HG03571 (cell line): ENCODE measurements at regions not wholly inside any gene's neighbourhood (a gene's known extent, or its start where the extent isn't known, plus 50 kb on each side); places are given as distances from the start of the nearest gene placed in this dataset.

Source experiments
- ATAC-seq: cut with Tn5 transposase; IDR thresholded peaks from one replicate; pipeline ENCODE4 v1.9.1; 2021; ENCODE audit not compliant: unreplicated experiment

DNA sequence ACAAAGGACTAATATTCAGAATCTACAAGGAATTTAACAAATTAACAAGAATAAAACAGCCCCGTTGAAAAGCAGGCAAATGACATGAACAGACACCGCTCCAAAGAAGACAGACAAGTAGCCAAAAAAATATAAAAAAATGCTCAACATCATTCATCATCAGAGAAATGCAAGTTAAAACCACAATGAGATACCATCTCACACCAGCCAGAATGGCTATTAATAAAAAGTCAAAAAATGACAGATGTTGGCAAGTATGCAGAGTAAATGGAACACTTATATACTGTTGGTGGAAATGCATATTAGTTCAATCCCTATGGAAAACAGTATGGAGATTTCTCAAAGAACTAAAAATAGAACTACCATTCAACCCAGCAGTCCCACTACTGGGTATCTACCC is 302.7 kb upstream of the RGMB start:
- no peak for ATAC-seq

DNA sequence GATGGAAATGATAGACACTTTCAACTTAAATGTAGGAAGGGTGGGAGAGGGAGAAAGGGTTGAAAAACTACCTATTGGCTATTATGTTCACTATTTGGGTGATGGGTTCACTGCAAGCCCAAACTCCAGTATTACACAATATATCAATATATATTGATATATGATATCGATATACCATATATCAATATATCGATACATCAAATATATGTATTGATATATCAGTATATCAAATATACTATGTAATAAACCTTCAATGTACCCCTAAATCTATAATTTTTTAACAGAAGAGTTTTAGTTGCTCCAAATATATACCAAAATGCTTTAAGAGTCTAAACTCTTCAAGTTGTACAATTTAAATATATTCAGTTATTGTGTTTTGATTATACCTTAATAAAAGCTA is 302.0 kb upstream of the RGMB start:
- no peak for ATAC-seq

DNA sequence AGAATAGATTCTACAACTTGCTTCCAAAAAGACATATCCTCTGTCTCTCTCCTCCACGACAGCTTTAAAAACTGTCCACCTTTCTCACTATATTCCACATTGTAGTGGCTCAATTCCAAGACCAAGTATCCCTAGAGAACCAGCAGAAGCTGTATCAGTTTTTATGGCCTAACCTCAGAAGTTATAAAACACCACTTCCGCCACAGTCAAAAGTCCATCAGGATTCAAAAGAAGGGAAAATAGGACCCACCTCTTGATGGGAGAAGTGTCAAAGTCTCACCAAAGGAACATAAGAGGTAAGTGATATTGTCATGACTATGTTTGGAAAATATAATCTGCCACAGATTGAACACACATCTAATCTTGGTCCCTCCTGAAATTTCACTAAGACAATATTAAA is 299.2 kb upstream of the RGMB start:
- no peak for ATAC-seq

DNA sequence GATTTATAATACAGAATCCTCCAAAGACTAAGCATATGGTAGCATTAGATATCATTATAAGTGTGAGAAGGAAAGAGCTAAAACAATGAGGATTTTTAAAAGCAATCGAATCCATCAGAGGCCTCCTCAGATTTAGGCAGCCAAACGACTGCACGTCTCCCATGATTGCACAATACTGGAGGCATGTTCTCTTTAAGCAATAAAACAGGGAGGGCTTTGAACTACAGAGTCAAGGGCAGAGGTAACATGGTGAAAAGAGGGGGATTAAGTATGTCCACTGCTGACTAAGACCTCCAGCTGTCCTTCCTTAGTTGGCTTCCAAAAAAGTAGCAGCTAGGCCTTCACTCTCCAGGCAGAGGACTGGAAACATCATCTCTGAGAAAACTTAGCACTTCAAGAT is 298.7 kb upstream of the RGMB start:
- ATAC-seq, result no peak

DNA sequence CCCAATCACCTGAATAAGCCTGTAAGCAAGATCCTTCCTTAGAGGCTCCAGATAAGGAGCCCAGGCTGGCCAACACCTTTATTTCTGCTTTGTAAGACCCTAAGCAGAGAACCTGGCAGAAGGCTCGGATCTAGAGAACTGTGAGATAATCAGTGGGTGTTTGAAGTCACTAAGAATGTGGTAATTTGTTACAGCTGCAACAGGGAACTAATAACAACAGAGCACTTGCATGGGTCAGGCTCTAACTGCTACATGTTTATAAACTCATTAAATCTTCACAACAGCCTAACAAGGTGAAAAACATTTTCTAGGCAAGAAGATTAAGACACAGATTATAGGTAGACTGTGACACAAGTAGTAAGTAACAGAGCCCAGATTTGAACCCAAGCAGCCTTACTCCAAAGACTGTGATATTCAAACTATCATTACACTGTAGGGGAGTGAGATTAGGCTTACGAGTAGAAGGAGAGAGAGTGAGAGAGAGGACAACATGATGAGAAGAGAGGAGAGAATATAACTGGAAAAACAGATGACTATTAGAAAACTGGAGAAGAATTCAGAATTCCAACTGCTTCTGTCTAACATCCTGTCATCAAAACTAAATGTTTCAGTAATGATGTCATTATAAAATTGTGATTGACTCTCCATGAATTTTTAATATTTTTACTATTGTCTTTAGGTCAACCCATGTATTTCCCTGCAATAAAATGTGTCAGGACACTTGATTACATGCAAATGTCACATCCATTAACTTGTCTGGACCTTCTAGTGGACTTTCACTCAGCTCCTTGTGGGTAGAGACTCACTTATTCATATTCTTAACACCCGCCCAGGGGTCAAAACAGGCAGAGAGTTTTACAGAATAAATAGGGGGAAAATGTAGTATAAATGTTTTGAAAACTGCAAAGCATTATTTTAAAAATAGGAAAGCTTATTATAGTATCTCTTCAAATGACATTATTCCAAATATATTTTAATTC is 290.9 kb upstream of the RGMB start:
- ATAC-seq, result no peak

DNA sequence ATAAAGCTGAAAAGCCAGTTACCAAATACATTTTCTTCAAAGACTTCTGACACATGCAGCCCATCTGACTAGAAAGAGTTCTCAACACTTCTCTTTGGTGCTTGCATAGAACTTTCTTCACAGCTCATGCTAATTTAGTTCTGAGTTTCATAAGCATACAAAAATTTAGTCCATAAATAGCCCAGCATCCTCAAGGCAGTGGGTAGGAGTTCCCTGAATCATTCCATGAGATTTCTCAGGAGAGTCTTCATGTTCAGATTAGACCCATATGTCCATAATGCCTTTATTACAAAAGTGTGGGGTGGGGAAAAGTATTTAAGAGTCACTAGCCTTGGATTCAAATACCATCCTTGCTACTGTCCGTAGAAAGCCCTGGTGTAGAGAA is 290.2 kb upstream of the RGMB start:
- no peak for ATAC-seq

DNA sequence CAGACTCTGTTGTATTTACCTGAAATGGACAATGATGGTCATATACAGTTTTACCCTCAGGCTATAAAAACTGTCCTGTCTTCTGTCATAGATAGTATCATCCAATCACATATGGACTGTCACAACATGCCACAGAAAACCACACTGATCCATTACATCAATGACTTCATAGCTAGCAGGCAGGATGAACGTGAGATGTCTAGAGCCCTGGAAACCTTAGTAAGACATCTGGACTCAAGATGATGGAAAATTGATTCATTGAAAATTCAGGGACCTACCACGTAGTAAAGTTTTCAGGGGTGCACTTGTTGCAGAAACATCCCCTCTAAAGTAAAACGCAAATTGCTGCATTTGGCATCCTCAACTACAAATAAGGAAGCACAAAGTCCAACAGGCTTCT is 284.4 kb upstream of the RGMB start:
- ATAC-seq, result no peak

DNA sequence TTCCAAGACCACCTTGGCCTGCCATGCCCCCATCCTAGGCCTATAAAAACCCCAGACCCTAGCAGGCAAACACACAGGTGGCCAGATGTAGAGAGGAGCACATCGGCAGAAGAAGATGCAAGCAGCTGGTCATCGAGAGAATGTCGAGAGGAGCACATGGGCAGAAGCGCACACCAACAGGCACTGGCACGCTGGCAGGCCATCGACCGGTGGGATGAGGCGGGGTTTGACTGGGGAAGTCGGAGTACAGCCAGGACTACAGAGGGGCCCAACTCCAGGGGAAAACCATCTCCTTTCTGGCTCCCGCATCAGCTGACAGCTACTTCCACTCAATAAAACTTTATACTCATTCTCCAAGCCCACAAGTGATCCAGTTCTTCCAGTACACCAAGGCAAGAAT is 283.1 kb upstream of the RGMB start:
- ATAC-seq, result no peak

DNA sequence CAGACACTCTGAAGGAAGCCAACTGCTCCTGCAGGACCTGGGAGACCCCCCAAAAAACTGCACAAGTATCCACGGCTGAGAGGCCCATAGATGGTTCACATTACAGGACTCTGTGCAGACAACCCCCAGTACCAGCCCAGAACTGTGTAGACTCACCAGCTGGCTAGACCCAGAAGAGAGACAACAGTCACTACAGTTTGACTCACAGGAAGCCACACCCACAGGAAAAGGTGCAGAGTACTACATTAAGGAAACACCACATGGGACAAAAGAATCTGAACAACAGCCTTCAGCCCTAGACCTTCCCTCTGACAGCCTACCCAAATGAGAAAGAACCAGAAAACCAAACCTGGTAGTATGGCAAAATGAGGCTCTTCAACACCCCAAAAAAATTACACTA is 281.2 kb upstream of the RGMB start:
- no peak for ATAC-seq

DNA sequence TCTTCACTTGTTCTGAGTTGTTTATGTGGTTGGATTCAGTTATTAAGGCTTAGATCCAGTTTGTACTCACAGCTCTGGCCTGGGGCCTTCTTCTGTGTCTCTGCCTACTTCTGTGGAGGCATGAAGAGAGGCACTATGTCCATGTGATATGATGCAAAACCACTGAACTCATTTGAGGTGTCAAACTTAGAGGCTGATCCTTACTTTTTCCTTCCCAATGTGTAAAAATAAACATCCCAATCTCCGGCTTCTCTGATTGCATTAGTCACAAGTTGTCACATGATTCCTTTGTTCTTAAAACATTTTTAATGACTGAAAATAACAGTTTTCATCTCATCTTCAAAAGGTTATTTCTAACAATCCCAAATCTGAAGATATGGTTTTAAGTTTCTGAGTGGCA is 276.0 kb upstream of the RGMB start:
- ATAC-seq, result no peak

DNA sequence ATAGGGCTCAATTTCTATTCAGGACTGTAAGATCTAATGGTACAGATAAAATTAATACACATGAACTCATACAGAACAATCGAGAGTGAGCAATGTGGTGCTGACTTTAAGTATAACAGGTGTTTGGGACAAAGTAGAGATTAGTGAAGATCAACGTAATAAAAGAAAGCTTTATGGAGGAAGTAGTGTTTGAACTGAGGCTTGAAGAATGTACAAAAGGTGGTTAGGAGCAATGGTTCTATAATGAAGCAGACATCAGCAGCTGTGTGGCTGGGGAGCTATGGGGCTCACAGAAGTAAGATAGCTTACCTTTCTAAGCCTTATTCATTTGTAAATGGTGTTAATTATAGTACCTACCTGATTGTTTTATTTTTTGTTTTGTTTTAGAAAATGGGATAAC is 275.4 kb upstream of the RGMB start:
- no peak for ATAC-seq

DNA sequence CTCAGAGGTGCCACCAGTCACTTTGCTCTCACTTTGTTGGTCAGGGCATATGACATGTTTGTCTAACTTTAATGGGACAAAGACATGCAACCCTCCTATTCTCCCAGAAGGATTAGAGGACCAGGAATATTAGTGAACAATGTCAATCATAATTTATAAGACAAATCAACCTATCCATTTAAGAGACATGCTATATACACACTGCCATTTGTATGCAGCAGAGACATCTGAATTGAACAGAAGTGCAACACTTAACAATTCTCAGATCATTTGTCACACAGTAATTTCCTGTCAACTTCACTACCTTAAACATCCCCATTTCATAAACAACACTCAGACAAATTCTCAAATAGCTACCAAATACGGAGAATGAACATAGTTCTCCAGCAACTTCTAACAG is 273.6 kb upstream of the RGMB start:
- no peak for ATAC-seq

DNA sequence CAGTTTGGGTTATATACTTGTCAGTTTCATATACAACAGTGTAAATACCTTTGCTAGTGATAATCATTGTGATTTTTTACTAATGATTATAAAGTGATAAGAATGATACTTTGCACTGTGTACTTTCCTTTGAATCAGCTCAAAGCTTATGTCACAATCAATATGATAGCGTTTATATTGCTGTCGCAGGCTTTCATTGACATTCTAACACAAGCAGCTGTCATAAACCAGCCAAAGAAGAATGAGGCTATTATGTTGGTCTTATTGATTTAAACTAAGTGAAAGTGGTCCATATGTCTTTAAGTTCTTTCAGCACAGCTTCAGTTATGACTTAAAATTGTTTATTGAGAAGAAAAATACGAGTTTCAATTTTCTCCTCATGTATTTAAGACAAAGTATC is 272.7 kb upstream of the RGMB start:
- no peak for ATAC-seq

DNA sequence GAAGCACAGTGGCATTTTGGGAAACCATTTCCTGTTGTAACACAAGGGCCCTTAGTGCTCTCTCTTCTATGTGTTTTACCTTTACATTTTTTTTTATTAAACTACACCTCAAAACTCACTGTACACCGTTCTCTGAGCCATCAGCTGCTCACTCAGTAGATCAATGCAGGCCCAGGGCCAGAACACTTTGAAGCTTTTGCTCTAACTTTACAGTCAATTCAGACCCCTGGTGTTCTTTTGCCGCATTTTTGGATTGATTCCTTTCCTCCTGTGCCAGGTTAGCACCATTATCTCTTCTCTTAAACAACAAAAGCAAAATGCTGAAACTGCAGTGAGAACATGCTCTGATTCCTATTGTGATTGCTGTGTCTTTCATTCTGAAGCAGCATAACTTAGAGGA is 269.8 kb upstream of the RGMB start:
- ATAC-seq, result no peak

DNA sequence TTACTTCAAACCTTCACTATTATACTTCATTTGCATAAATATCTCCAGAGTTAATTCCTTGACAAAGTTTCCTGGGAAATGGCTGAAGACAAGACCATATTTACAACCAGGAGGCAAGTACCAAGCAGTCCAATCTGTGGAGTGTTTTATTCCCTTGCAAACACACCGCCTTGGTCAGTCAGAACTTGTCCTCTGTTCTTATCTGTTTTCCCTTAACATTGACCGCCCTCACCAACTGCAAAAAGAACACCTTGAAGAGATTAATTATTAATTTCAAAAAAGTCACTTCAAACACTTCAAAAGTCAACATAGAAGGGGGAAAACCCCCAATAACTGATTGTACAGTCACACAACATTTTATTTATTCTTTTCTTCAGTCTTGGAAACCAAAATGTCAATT is 269.0 kb upstream of the RGMB start:
- no peak for ATAC-seq

DNA sequence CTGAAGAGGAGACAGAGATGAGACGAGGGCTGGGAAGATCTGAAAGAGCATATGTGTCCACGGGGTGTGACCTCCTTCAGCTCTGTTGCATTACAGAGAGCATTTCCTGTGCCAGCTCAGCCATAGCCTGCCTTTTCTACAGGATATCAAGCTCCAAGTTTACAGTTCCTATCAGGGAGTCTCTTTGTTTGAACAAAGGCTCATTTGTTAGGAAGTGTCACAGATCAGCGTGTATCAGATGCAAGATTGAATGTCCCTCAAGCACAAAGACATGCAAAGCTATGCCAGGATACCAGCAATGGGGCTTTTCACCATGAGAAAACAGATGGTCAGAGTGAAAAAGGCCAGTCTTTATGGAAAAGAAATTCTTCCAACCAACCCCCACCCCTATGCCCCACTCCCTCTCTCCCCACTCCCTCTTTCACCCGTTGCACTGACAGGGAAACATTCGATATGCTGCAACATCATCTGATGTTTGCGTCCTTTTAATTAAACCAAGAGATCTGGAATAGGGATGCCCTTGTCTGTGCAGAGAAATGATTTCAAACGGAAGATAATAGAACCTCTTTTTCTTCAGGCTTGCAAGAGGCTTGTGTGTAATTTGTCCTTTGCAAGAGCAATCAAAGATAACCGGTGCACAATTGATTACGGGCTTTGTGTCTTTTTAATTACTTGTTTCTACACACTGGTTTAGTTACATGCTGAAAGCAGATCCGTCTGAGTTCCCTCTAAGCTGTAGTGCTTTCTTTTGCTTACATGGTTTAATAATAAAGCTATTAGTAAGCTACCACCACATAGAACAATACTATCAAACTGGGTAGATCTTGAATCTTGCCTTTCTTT is 263.1 kb upstream of the RGMB start:
- no peak for ATAC-seq

DNA sequence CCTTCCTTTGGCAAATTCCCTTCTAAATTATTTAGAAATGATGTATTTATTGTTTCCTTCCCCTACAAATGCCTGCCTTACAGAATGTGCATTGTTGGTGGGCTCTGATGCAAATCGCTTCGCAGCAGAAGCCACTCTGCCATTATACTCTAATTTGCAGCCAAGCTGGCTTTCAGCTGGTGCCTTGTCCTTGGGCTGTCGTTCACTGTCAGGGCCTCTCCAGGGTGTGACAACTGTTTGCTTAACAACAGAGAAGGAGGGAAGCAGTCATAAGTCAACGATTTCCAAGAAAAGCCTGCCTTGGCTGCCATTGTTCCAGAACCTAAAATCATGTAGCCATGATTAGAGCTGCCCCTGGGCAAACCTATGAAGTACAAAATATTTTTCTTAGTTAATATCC is 260.1 kb upstream of the RGMB start:
- ATAC-seq, result no peak

DNA sequence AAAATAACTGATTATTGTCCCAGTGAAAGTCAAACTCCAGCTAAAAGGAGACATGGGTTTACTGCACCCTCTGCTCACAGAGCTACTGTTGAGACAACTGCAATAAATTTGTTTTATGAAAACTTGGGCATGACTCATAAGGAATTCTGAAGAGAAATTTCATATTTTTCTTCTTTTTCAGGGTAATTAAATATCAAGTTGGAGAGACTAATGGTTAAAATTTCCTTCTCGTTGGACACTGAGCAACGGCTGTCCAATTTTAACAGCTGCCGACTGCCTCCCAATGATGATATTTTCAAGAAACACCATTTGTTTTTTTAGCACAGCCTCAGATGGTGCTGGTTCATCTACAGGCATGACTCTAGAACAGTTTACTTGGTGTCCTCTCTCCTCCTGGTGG is 259.2 kb upstream of the RGMB start:
- ATAC-seq, result no peak

DNA sequence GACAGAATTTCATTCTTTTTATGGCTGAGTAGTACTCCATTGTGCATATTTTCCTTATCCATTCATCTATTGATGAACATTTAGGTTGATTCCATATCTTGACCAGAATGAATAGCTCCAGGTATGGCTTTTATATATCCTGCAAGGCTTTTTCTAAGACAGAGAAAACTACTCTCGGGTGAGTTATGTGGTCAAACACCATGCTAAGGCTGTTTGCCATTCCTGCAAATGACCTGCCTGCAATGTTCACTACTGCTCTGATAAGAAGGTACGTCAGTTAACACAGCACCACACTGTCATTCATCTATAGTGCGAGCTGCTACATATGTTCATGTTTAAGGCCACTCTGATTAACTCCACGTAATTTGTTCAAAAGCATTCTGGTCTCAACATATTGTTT is 256.8 kb upstream of the RGMB start:
- no peak for ATAC-seq

DNA sequence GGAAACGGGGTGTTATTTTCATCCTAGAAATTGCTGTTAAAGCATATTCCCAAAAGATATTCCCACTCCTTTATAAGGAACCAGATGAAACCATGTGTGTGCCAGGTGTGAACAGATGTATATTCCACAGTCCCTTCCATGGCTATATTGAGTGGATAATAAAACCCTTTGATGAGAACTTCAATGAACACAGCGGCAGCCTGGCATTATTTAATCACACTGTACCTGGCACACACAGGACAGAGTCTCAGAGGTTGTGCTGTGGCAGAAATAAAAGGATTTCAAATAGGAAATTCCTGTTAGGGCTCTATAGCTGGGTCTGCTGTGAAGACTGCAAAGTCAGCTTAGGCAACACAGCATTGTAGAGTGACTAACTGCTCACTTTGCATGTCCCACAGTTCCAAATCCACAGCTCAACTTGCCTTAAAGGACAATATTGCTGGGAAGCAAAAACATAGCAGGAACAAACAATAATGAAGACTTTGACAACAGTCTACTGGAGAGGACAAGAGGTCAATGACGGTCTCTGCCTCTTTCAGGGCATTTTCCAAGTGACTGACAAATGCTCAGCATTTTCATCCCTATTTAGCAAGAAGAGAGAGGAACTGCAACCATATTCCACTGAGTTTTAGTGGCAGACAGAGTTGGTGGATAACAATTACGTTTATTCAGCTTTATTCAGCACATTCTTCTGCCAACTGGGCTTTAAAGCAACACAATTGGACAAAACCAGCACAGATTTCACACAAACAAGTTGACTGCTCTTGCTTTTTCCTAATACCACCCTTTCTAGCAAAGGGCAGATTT is 255.7 kb upstream of the RGMB start:
- ATAC-seq, result no peak

DNA sequence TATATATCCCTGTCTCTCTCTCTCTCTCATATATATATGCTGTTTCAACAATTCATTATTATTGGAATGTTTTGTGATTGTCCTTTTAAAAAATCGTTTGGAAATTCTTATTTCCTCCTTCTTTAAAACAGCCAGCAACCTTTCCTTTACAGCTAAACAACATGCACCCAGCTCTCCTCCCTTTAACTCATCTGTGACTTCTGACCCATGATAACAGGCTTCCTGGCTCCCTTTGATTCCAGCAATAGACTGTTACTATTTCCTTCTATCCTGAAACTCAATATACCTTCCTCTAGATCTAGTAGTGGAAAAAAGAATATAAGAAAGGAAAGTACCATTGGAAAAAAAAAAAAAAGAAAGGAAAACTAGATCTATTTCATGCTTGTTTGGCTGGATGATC is 254.7 kb upstream of the RGMB start:
- ATAC-seq, result no peak
